Astrocyte of the cerebellum (primary cell): ENCODE measurements at regions not wholly inside any gene's neighbourhood (a gene's known extent, or its start where the extent isn't known, plus 50 kb on each side); places are given as distances from the start of the nearest gene placed in this dataset.
"Not testable (repeated sequence)": the region's sequence is repeated elsewhere in the genome, so short reads cannot be mapped to it uniquely, and the experiment has no call there.

ENCODE experiments used
- DNase-seq: peaks from one replicate; pipeline ENCODE4 v3.0.0-alpha.2; 2011; ENCODE audit warnings: low read depth
- H3K4me3 ChIP-seq: 2 replicates; pipeline ENCODE4 v1.5.1; 2011; ENCODE audit warnings: mild to moderate bottlenecking, low read depth, low read length, moderate library complexity
- CTCF ChIP-seq: IDR thresholded peaks from 2 replicates; pipeline ENCODE4 v1.5.1; 2012; ENCODE audit warnings: low read length, low read depth, moderate library complexity, mild to moderate bottlenecking; ENCODE audit errors: missing control alignments
- in situ Hi-C: cut with HindIII; loops from 2 replicates; pipeline ENCODE4 v1.10.0; 2017; ENCODE audit warnings: low sequenced_read_pairs

- in situ Hi-C loops, result no loop called here
- no peak for DNase-seq
- H3K4me3 ChIP-seq, result no peak overlapping the region
- TF ChIP-seq CTCF, result no peak
Measured at GRCh38 chr15:26069231-26069641, 206.1 kb upstream of the ATP10A start.

DNA sequence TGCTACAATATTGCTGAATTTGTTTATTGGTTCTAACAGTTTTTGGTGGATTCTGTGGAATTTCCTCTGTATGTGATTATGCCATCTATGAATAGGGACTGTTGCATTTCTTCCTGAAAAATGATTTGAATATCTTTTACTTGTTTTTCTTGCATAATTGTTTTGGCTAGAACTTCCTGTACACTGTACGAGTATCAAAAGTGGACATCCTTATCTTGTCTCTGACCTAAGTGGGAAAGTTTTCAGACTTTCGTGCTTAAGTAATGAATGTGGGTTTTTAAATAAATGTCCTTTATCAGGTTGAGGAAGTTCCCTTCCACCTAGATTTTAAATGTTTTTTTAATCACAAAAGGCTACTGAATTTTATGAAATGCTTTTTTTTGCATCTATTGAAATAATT is 203.8 kb upstream of the ATP10A start:
- no peak for TF ChIP-seq CTCF
- no peak for DNase-seq
- in situ Hi-C loops, result no loop called here

DNA sequence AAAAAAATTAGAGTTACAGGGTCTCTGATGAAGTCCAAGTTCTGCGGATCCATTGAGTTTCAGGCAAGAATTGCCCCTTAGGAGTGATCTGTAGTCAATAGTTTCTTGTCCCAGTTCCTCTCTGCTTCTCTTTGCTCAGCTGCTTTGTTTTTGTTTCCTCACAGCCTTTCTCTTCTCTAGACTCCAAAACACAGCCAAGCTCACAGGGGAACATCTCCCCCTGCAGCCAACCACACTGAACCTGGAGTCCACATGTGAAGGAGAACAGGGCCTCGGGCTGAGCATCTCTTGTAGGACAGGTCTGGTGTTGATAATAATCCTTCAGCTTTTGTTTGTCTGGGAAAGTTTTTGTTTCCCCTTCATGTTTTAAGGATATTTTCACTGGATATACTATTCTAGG is 202.6 kb upstream of the ATP10A start:
- in situ Hi-C loops, result no loop called here
- TF ChIP-seq CTCF, result no peak
- no peak for DNase-seq
- no peak overlapping the region for H3K4me3 ChIP-seq

More for the DNA sequence above, 203.8 kb upstream of the ATP10A start:
- no peak overlapping the region for H3K4me3 ChIP-seq

DNA sequence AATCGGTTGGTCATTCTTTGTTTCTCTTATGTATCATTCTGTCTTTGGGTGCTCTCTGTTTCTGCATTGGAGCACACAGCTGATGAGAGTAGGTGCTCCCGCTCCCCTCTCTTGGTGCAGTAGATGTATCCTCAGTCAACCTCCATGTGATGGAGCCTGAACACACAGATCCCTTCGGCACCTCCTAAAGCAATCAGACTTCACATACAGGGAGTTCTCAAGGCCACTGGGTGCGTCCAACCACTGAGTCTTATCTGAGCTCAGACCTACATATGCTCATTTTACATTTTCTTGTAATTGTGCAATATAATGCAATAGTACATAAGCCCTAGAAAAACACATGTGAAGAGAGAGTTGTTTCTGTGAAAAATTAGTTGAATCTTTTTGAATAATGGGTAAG is 198.1 kb upstream of the ATP10A start:
- no peak overlapping the region for H3K4me3 ChIP-seq
- TF ChIP-seq CTCF, result no peak
- in situ Hi-C loops, result no loop called here
- DNase-seq, result no peak

GRCh38 chr15:26056766-26057165 is 193.6 kb upstream of the ATP10A start:
- H3K4me3 ChIP-seq, DNase-seq, in situ Hi-C loops: not testable (repeated sequence)

DNA sequence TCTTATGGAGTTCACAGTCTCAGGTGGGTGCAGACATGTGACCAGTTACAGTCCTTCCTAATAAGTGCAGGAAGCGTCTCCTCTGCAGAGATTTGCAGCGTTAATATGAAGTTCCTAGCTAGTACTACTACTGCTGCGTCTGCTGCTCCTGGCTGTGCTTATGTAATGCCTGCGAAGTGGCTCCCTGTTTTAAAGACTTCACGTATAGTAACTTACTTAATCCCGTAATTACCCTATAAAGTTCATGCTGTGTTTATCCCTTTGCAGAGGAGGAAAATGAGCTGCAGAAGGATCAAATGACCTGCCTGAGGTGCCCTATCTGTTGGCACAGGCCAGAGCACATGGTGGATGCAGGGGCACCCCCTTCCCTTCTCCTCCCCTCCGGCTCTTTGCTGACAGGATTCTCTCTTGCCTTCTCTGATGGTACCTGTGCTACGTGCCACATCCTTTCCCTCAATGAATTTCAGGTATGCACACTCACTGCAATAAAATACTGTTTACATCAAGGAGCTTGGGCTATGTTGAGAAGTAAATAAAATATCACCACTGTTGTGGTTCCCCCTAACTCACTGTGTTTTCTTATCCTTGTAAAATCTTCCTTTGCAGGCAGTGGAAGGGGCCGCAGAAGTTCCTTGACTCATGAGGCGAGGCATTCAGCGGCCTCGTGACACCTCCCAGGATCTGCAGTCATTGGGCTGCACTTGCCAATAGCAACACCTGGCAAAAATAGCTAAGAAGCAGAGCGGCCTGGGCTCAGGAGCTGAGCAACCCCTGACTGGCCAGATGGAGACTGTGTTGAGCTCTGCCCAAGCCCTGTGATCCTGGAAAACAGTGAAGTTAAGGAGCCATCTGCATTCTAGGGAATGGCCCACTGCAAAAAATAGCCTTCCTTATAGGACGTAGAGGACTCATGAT is 188.9 kb upstream of the ATP10A start:
- DNase-seq, result no peak
- H3K4me3 ChIP-seq, result no peak overlapping the region
- in situ Hi-C loops, result no loop called here
- no peak for TF ChIP-seq CTCF

GRCh38 chr15:26050984-26051383 is 187.9 kb upstream of the ATP10A start:
- in situ Hi-C loops, result no loop called here
- no peak for TF ChIP-seq CTCF

More at GRCh38 chr15:26050984-26051383, 187.9 kb upstream of the ATP10A start:
- no peak overlapping the region for H3K4me3 ChIP-seq
- no peak for DNase-seq
